Liver (tissue), 8 donors: ENCODE measurements at regions not wholly inside any gene's neighbourhood (a gene's known extent, or its start where the extent isn't known, plus 50 kb on each side); places are given as distances from the start of the nearest gene placed in this dataset.

ENCODE experiments used
- DNase-seq: peaks from one replicate; pipeline ENCODE4 v3.0.0-alpha.2; 2017; ENCODE audit warnings: low spot score
- H3K27ac ChIP-seq, 2 donors: one replicate each; pipeline ENCODE4 v1.7.0; 2013; ENCODE audit warnings: inconsistent platforms in 2 of 2, low read length in 2 of 2, control low read depth in 1 of 2, low read depth in 1 of 2, mild to moderate bottlenecking in 1 of 2
- H3K27me3 ChIP-seq, 4 donors: one replicate each; pipeline versions ENCODE4 v1.6.1 to v1.7.0; 2013; ENCODE audit warnings: low read length in 3 of 4, inconsistent platforms in 1 of 4, mild to moderate bottlenecking in 1 of 4, moderate library complexity in 1 of 4; ENCODE audit not compliant: control insufficient read depth in 4 of 4, insufficient read depth in 4 of 4
- H3K36me3 ChIP-seq, 4 donors: one replicate each; pipeline versions ENCODE4 v1.6.1 to v1.7.0; 2013; ENCODE audit warnings: low read length in 3 of 4, mild to moderate bottlenecking in 3 of 4, low read depth in 1 of 4, moderate library complexity in 1 of 4; ENCODE audit not compliant: control insufficient read depth in 4 of 4, insufficient read depth in 3 of 4
- H3K4me1 ChIP-seq, 4 donors: one replicate each; pipeline versions ENCODE4 v1.6.1 to v1.7.0; 2013; ENCODE audit warnings: low read length in 3 of 4, mild to moderate bottlenecking in 3 of 4, moderate library complexity in 1 of 4; ENCODE audit not compliant: control insufficient read depth in 4 of 4, insufficient read depth in 4 of 4
- H3K4me3 ChIP-seq, 3 donors: one replicate each; pipeline versions ENCODE4 v1.6.1 to v1.7.0; 2013; ENCODE audit warnings: low read length in 3 of 3, control low read depth in 1 of 3, low read depth in 1 of 3, mild to moderate bottlenecking in 1 of 3
- H3K9ac ChIP-seq, 2 donors: one replicate each; pipeline ENCODE4 v1.7.0; 2013; ENCODE audit warnings: low read length in 2 of 2, mild to moderate bottlenecking in 2 of 2, moderate library complexity in 2 of 2, control low read depth in 1 of 2, low read depth in 1 of 2
- H3K9me3 ChIP-seq, 4 donors: one replicate each; pipeline versions ENCODE4 v1.6.1 to v1.7.0; 2013; ENCODE audit warnings: low read length in 3 of 4; ENCODE audit not compliant: control insufficient read depth in 4 of 4
- EGR1 ChIP-seq, 2 donors: IDR thresholded peaks; 2 replicates each; pipeline ENCODE4 v1.6.1; 2016 to 2018; ENCODE audit warnings: antibody characterized with exemption in 2 of 2, low read depth in 2 of 2
- FOXA1 ChIP-seq: IDR thresholded peaks from 2 replicates; pipeline ENCODE4 v1.6.1; 2016; ENCODE audit warnings: antibody characterized with exemption
- FOXA2 ChIP-seq: IDR thresholded peaks from 2 replicates; pipeline ENCODE4 v1.6.1; 2016; ENCODE audit warnings: antibody characterized with exemption
- GABPA ChIP-seq, 2 donors: IDR thresholded peaks in 1 of 2; conservative IDR thresholded peaks in 1 of 2; 2 replicates each; pipeline ENCODE4 v1.6.1; 2016; ENCODE audit warnings: antibody characterized with exemption in 2 of 2, mild to moderate bottlenecking in 1 of 2, moderate library complexity in 1 of 2
- HNF4A ChIP-seq, 2 donors: conservative IDR thresholded peaks; 2 replicates each; pipeline ENCODE4 v1.6.1; 2016; ENCODE audit warnings: antibody characterized with exemption in 2 of 2, mild to moderate bottlenecking in 2 of 2
- HNF4G ChIP-seq: IDR thresholded peaks from 2 replicates; pipeline ENCODE4 v1.6.1; 2016; ENCODE audit warnings: antibody characterized with exemption
- JUND ChIP-seq, 2 donors: IDR thresholded peaks; 2 replicates each; pipeline ENCODE4 v1.6.1; 2016; ENCODE audit warnings: antibody characterized with exemption in 2 of 2
- NR2F2 ChIP-seq: IDR thresholded peaks from 2 replicates; pipeline ENCODE4 v1.6.1; 2016; ENCODE audit warnings: antibody characterized with exemption
- RAD21 ChIP-seq, 2 donors: IDR thresholded peaks; 2 replicates each; pipeline ENCODE4 v1.6.1; 2016; ENCODE audit warnings: antibody characterized with exemption in 2 of 2, mild to moderate bottlenecking in 2 of 2
- RXRA ChIP-seq, 2 donors: IDR thresholded peaks; 2 replicates each; pipeline ENCODE4 v1.6.1; 2017 to 2018; ENCODE audit warnings: antibody characterized with exemption in 2 of 2, mild to moderate bottlenecking in 1 of 2
- SP1 ChIP-seq: IDR thresholded peaks from 2 replicates; pipeline ENCODE4 v1.6.1; 2018; ENCODE audit warnings: antibody characterized with exemption, mild to moderate bottlenecking
- TAF1 ChIP-seq: conservative IDR thresholded peaks from 2 replicates; pipeline ENCODE4 v1.6.1; 2016; ENCODE audit warnings: antibody characterized with exemption, mild to moderate bottlenecking
- YY1 ChIP-seq: IDR thresholded peaks from 2 replicates; pipeline ENCODE4 v1.6.1; 2016; ENCODE audit warnings: antibody characterized with exemption, mild to moderate bottlenecking
- WGBS: extraction: QIAGEN DNeasy Blood & Tissue Kit; methylation state at CpG from one replicate; pipeline ENCODE4 v1.1.7; 2013; 5-methylcytosine and 5-hydroxymethylcytosine counted together
- TF ChIP-seq, protein P1 (sequence below): IDR thresholded peaks from 2 replicates; pipeline ENCODE4 v1.6.1; 2016; ENCODE audit warnings: antibody characterized with exemption
- TF ChIP-seq, protein P2 (sequence below): IDR thresholded peaks from 2 replicates; pipeline ENCODE4 v1.6.1; 2016; ENCODE audit warnings: antibody characterized with exemption
- TF ChIP-seq, protein P3 (sequence below): IDR thresholded peaks from 2 replicates; pipeline ENCODE4 v1.6.1; 2016; ENCODE audit warnings: antibody characterized with exemption
- TF ChIP-seq, protein P4 (sequence below): IDR thresholded peaks from 2 replicates; pipeline ENCODE4 v1.6.1; 2016; ENCODE audit warnings: antibody characterized with exemption, mild to moderate bottlenecking
- TF ChIP-seq, protein P5 (sequence below): fragments of 150-350 bp; IDR thresholded peaks from 2 replicates; pipeline ENCODE4 v1.5.1; 2017; ENCODE audit warnings: improper control_type of control experiment, low read depth, low read length; ENCODE audit not compliant: missing input control
- donor health status: healthy.
- donor health status: healthy.
- donor health status: healthy.
- donor health status: healthy.
- donor health status: healthy.

DNA sequence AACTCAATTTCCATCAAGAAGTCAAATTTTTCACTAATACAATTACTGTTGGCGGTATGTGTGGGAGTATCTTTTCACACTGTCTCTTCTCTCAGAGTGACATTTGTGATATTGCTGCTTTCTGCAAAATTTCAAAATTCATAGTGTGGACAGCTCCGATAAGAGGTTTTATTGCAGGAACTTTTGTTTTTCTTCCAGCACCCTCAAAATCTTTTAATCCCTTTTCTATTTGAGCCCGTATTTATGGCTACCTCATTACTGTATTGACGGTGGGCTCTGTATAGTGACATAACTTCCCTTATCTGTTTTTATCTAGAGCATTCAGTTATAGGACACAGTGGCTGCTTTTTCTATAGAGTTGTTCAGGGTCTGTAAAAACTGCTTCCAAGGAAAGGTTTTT is 794.4 kb upstream of the TMPRSS15 start:
- Histone ChIP-seq H3K4me3 (no peak overlapping the region), H3K4me1 (no peaks in the 10 kb centered on the region), H3K9ac (no peak overlapping the region), H3K9me3 (peaks cover 0 to 4% (median 0%) of the 10 kb centered on the region in 4 donors), H3K27ac (no peak overlapping the region), H3K36me3 (no peaks in the 10 kb centered on the region), H3K27me3 (peaks cover 0 to 2% (median 0%) of the 10 kb centered on the region in 4 donors)
- 63% methylated on average over 4 of the region's 4 CpGs for WGBS
- no peak for DNase-seq
- no peak for TF ChIP-seq FOXA1
- no peak for TF ChIP-seq GABPA (IDR thresholded peaks at IDR 0.05 in 1 of 2, conservative IDR thresholded peaks at IDR 0.05 in 1 of 2)
- no peak for TF ChIP-seq SP1
- no peak for TF ChIP-seq RXRA (IDR thresholded peaks at IDR 0.05)

DNA sequence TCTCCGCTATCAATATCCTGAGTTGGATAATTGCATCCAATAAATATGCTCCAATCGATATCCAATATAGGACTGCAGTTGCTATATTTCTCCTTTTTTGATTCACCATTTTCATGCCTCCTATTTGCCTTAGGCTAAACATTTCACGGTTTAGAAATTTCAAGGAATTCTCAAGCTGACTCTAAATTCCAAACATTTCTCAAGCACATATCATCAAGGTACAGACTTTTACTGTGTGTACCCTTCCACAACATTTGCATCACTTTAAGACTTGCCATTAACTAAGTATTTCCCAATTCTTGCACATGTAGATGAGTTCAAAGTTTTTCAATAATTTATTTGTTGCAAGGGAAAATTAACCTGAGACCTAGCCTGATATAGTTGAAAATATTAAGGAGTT is 795.2 kb upstream of the TMPRSS15 start:
- Histone ChIP-seq H3K9ac (no peak overlapping the region), H3K27ac (no peak overlapping the region), H3K27me3 (peaks cover 0 to 2% (median 0%) of the 10 kb centered on the region in 4 donors), H3K36me3 (no peaks in the 10 kb centered on the region), H3K4me3 (no peak overlapping the region), H3K4me1 (no peaks in the 10 kb centered on the region), H3K9me3 (peaks cover 0 to 4% (median 0%) of the 10 kb centered on the region in 4 donors)
- WGBS, result 88% methylated on average over 3 of the region's 3 CpGs
- TF ChIP-seq FOXA2 (no peak), JUND (IDR thresholded peaks at IDR 0.05) (no peak), HNF4A (conservative IDR thresholded peaks at IDR 0.05) (no peak), GABPA (IDR thresholded peaks at IDR 0.05 in 1 of 2, conservative IDR thresholded peaks at IDR 0.05 in 1 of 2) (no peak), TAF1 (no peak), RAD21 (IDR thresholded peaks at IDR 0.05) (no peak), YY1 (no peak), FOXA1 (no peak), HNF4G (no peak), EGR1 (IDR thresholded peaks at IDR 0.05; ENCODE audit: low read depth in 2 of 2) (no peak), NR2F2 (no peak), RXRA (IDR thresholded peaks at IDR 0.05) (no peak)
- TF ChIP-seq, protein P1, sequence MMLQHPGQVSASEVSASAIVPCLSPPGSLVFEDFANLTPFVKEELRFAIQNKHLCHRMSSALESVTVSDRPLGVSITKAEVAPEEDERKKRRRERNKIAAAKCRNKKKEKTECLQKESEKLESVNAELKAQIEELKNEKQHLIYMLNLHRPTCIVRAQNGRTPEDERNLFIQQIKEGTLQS, result no peak
- TF ChIP-seq, protein P2, sequence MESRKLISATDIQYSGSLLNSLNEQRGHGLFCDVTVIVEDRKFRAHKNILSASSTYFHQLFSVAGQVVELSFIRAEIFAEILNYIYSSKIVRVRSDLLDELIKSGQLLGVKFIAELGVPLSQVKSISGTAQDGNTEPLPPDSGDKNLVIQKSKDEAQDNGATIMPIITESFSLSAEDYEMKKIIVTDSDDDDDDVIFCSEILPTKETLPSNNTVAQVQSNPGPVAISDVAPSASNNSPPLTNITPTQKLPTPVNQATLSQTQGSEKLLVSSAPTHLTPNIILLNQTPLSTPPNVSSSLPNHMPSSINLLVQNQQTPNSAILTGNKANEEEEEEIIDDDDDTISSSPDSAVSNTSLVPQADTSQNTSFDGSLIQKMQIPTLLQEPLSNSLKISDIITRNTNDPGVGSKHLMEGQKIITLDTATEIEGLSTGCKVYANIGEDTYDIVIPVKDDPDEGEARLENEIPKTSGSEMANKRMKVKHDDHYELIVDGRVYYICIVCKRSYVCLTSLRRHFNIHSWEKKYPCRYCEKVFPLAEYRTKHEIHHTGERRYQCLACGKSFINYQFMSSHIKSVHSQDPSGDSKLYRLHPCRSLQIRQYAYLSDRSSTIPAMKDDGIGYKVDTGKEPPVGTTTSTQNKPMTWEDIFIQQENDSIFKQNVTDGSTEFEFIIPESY, result no peak
- TF ChIP-seq, protein P3, sequence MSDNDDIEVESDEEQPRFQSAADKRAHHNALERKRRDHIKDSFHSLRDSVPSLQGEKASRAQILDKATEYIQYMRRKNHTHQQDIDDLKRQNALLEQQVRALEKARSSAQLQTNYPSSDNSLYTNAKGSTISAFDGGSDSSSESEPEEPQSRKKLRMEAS, result no peak
- TF ChIP-seq, protein P4, sequence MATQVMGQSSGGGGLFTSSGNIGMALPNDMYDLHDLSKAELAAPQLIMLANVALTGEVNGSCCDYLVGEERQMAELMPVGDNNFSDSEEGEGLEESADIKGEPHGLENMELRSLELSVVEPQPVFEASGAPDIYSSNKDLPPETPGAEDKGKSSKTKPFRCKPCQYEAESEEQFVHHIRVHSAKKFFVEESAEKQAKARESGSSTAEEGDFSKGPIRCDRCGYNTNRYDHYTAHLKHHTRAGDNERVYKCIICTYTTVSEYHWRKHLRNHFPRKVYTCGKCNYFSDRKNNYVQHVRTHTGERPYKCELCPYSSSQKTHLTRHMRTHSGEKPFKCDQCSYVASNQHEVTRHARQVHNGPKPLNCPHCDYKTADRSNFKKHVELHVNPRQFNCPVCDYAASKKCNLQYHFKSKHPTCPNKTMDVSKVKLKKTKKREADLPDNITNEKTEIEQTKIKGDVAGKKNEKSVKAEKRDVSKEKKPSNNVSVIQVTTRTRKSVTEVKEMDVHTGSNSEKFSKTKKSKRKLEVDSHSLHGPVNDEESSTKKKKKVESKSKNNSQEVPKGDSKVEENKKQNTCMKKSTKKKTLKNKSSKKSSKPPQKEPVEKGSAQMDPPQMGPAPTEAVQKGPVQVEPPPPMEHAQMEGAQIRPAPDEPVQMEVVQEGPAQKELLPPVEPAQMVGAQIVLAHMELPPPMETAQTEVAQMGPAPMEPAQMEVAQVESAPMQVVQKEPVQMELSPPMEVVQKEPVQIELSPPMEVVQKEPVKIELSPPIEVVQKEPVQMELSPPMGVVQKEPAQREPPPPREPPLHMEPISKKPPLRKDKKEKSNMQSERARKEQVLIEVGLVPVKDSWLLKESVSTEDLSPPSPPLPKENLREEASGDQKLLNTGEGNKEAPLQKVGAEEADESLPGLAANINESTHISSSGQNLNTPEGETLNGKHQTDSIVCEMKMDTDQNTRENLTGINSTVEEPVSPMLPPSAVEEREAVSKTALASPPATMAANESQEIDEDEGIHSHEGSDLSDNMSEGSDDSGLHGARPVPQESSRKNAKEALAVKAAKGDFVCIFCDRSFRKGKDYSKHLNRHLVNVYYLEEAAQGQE, result no peak
- TF ChIP-seq, protein P5, sequence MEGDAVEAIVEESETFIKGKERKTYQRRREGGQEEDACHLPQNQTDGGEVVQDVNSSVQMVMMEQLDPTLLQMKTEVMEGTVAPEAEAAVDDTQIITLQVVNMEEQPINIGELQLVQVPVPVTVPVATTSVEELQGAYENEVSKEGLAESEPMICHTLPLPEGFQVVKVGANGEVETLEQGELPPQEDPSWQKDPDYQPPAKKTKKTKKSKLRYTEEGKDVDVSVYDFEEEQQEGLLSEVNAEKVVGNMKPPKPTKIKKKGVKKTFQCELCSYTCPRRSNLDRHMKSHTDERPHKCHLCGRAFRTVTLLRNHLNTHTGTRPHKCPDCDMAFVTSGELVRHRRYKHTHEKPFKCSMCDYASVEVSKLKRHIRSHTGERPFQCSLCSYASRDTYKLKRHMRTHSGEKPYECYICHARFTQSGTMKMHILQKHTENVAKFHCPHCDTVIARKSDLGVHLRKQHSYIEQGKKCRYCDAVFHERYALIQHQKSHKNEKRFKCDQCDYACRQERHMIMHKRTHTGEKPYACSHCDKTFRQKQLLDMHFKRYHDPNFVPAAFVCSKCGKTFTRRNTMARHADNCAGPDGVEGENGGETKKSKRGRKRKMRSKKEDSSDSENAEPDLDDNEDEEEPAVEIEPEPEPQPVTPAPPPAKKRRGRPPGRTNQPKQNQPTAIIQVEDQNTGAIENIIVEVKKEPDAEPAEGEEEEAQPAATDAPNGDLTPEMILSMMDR, result no peak
- no peak for DNase-seq
